ENCODE measurements at regions not wholly inside any gene's neighbourhood (a gene's known extent, or its start where the extent isn't known, plus 50 kb on each side); places are given as distances from the start of the nearest gene placed in this dataset.

- peaks cover 7% of the 10 kb centered on the region for H3K4me1 ChIP-seq (ENCODE audit: control insufficient read depth, extremely low read depth, insufficient read depth, low read length)
- H3K4me2 ChIP-seq (ENCODE audit: insufficient read depth, low read length): no peak overlapping the region
- DNase-seq (ENCODE audit: low read depth, low spot score) (no peak), FAIRE-seq (no peak)
- no peaks in the 10 kb centered on the region for H4K20me1 ChIP-seq (replicated peaks; ENCODE audit: control insufficient read depth, extremely low read depth, insufficient read depth, low read length)
- H3K9me3 ChIP-seq (replicated peaks; ENCODE audit: control insufficient read depth, insufficient read depth, low read length): no peaks in the 10 kb centered on the region
- no peak overlapping the region for H3K27ac ChIP-seq (ENCODE audit: insufficient read depth, low read depth, low read length)
- BruUV-seq (replicated peaks): no TSS peak
- no peak overlapping the region for H3K4me3 ChIP-seq (replicated peaks in 1 of 3; ENCODE audit: insufficient read depth in 1 of 3, low read depth in 1 of 3, low read length in 3 of 3)
- ChIA-PET CTCF (interaction anchor here (0.8 to 2.6 kb wide), 6 partner anchors 8 to 300 kb away, joined by 3 to 10 read pairs (median 6); no protein-coding TSS in a partner anchor), POLR2A (no interaction called here)
- dilution Hi-C loops (cut with MboI; ENCODE audit: extremely low pct_ligation_motif_present, low sequenced_read_pairs): no loop called here
- no peak overlapping the region for H3K9ac ChIP-seq (replicated peaks; ENCODE audit: extremely low read depth, insufficient read depth, low read length)
- H2AFZ ChIP-seq (ENCODE audit: low read depth, low read length): no peak overlapping the region
- H3K79me2 ChIP-seq (ENCODE audit: control insufficient read depth, insufficient read depth, low read length): no peaks in the 10 kb centered on the region
- H3K36me3 ChIP-seq (ENCODE audit: control insufficient read depth in 2 of 2, extremely low read depth in 1 of 2, insufficient read depth in 2 of 2, low read length in 2 of 2): no peaks in the 10 kb centered on the region
- H3K9me1 ChIP-seq (replicated peaks; ENCODE audit: control insufficient read depth, extremely low read depth, insufficient read depth, low read length): no peaks in the 10 kb centered on the region
- intact Hi-C loops (cut with micrococcal nuclease): no loop called here
- no peaks in the 10 kb centered on the region for H3K27me3 ChIP-seq (ENCODE audit: control insufficient read depth in 2 of 2, insufficient read depth in 2 of 2, low read length in 2 of 2)
- TF ChIP-seq JUN (IDR thresholded peaks at IDR 0.05; ENCODE audit: borderline replicate concordance, insufficient read depth, insufficient read length, low read depth) (no peak), FOS (IDR thresholded peaks at IDR 0.05; ENCODE audit: borderline replicate concordance, insufficient read depth, low read length) (no peak), POLR2AphosphoS5 (IDR thresholded peaks at IDR 0.05; ENCODE audit: insufficient read depth, low read depth, low read length) (no peak), MAX (IDR thresholded peaks at IDR 0.05; ENCODE audit: insufficient read depth, insufficient read length) (no peak), CTCF (IDR thresholded peaks at IDR 0.05; ENCODE audit: extremely low read depth in 1 of 2, insufficient read depth in 1 of 2, low read depth in 1 of 2, low read length in 2 of 2) (no peak), POLR2A (IDR thresholded peaks at IDR 0.05; ENCODE audit: low read depth, low read length) (no peak), EZH2 (IDR thresholded peaks at IDR 0.05; ENCODE audit: borderline replicate concordance, low read depth, low read length, severe bottlenecking) (no peak), MYC (IDR thresholded peaks at IDR 0.05; ENCODE audit: low read depth, low read length) (no peak), GATA2 (IDR thresholded peaks at IDR 0.05; ENCODE audit: insufficient read depth, insufficient read length, low read depth, low read length) (no peak)
These were observed 127.8 kb upstream of the SLC7A14 start for GRCh38 chr3:170713653-170714052.
